SH-SY5Y (cell line): ENCODE measurements at regions not wholly inside any gene's neighbourhood (a gene's known extent, or its start where the extent isn't known, plus 50 kb on each side); places are given as distances from the start of the nearest gene placed in this dataset.
A peak's percentile ranks its signal among the peaks of the same experiment; 100 is the strongest.

Experiments
- GATA2 ChIP-seq: IDR thresholded peaks from 2 replicates; pipeline ENCODE4 v1.6.1; 2011; ENCODE audit warnings: mild to moderate bottlenecking, low read depth, low read length
- GATA3 ChIP-seq: IDR thresholded peaks from 2 replicates; pipeline ENCODE4 v1.6.1; 2011; ENCODE audit warnings: low read depth, mild to moderate bottlenecking, low read length, moderate library complexity

DNA sequence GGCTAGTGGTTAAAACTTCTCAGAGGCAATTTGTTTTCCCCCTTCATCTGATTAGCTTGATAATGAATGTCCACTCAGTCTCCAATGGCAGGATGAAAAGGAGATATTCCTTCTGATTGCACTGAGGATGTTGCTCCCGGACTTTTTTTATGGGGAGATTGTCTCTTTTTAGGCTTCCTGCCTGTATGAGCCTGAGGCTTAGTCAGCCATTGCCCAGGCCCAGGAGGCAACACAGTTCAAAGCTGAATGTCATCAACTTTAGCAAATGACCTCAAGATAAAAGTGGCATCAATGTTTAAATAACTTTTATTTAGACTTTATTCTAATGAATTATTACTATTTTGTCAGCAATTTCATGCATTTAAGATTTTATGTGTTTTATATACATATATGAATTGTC is 162.9 kb upstream of the PTBP2 start:
- TF ChIP-seq GATA2 (0 out of 2 replicates have a peak, but pooled peaks have one; percentile 12), GATA3 (no peak)

DNA sequence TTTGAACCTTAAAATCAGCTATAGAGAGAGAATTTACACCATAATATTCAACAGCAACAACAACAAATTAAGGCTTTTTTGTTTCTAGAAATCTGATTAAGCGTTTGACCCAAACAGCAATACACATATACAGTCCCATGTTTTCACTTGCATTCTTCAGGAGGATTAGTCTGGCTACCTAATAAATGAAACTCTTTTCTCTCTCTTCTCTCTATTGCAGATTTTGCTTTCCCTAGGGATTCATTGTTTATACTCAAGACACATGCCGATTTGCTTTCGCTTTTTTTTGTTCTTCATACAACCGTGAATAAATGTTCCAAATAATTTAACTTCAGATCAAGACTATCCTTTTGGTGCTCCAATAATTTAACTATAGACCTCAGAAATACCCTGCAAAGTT is 162.4 kb upstream of the PTBP2 start:
- TF ChIP-seq GATA2 (no peak), GATA3 (no peak)

GRCh38 chr1:96559707-96560596 is 161.6 kb upstream of the PTBP2 start:
- no peak for TF ChIP-seq GATA2

GRCh38 chr1:96562094-96562493 is 159.5 kb upstream of the PTBP2 start:
- TF ChIP-seq GATA3 (no peak), GATA2 (no peak)

- TF ChIP-seq GATA3 (no peak), GATA2 (no peak)
Observed at GRCh38 chr1:96565546-96565945, 156.0 kb upstream of the PTBP2 start.

- peak; percentile 82 for TF ChIP-seq GATA3
- peak; percentile 85 for TF ChIP-seq GATA2
Observed at GRCh38 chr1:96568639-96569038, 152.9 kb upstream of the PTBP2 start.

- TF ChIP-seq GATA3 (no peak), GATA2 (no peak)
Observed at GRCh38 chr1:96569288-96569687, 152.3 kb upstream of the PTBP2 start.

- TF ChIP-seq GATA3 = no peak
- no peak for TF ChIP-seq GATA2
Observed at GRCh38 chr1:96579636-96580035, 141.9 kb upstream of the PTBP2 start.

GRCh38 chr1:96580920-96581319 is 140.7 kb upstream of the PTBP2 start:
- no peak for TF ChIP-seq GATA2
- TF ChIP-seq GATA3 = no peak

GRCh38 chr1:96581772-96582171 is 139.8 kb upstream of the PTBP2 start:
- TF ChIP-seq GATA2 (no peak), GATA3 (no peak)

- TF ChIP-seq GATA3 = no peak
Observed at GRCh38 chr1:96583903-96584302, 137.7 kb upstream of the PTBP2 start.

GRCh38 chr1:96587222-96587621 is 134.4 kb upstream of the PTBP2 start:
- TF ChIP-seq GATA2 = no peak
- TF ChIP-seq GATA3 = no peak

DNA sequence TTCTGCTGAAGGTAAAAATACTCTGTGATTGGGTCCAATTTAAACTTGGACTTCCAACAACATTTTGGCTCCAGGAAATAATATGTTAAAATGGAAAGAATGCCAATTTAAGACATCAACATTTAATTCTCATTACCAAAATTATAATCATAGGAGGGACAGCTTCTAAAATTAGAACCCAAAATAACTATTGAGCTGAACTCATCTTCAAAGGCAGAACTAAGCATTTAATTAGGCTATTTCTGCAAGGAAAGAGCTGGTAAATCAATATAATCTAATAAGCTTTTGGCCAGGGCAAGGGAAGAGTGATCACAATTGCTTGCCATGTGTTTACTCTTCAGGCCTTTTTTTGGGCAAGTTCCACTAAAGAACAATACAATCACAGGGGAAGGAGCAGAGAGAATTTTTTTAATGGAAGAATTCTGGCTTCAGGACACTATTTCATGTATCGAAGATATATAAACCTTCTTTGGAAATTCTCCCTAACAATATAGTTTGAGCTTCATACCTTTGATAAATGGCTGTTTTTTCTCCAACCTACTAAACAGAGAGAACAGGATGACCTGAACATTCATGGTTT is 133.1 kb upstream of the PTBP2 start:
- TF ChIP-seq GATA2 (no peak), GATA3 (no peak)

- TF ChIP-seq GATA2 (no peak), GATA3 (no peak)
Observed at GRCh38 chr1:96596226-96596922, 125.2 kb upstream of the PTBP2 start.

- TF ChIP-seq GATA3 (no peak), GATA2 (no peak)
Observed at GRCh38 chr1:96597218-96597617, 124.4 kb upstream of the PTBP2 start.
